Inflammatory macrophage (primary cell): ENCODE measurements at regions not wholly inside any gene's neighbourhood (a gene's known extent, or its start where the extent isn't known, plus 50 kb on each side); places are given as distances from the start of the nearest gene placed in this dataset.

Experiments used
- DNase-seq, 2 donors: peaks; one replicate each; pipeline ENCODE4 v3.0.0-alpha.2; 2020 to 2022

DNA sequence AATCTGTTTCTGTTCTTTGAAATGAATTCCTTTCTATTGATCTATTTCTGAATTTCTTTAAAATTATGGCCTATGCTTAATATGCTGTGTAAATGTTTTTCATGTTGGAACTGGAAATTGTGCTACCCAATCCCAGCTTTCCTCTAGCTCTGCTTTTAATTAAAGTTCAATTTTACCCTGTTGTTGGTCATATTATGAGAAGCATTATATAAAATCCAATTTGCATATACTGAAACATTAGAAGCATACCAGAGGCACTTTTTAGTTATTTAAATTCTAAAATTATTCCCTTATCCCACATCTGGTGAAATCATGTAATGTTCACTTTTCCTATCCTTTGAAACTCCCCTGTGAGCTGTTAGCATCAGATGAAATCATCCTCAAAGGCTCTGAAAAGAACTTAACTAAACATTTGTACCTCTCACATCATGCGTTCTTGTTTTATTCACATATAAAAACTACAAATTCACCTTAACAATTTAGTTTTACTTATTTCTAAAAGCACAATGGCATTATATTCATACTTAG lies 160.6 kb upstream of the COL21A1 start:
- DNase-seq = no peak

DNA sequence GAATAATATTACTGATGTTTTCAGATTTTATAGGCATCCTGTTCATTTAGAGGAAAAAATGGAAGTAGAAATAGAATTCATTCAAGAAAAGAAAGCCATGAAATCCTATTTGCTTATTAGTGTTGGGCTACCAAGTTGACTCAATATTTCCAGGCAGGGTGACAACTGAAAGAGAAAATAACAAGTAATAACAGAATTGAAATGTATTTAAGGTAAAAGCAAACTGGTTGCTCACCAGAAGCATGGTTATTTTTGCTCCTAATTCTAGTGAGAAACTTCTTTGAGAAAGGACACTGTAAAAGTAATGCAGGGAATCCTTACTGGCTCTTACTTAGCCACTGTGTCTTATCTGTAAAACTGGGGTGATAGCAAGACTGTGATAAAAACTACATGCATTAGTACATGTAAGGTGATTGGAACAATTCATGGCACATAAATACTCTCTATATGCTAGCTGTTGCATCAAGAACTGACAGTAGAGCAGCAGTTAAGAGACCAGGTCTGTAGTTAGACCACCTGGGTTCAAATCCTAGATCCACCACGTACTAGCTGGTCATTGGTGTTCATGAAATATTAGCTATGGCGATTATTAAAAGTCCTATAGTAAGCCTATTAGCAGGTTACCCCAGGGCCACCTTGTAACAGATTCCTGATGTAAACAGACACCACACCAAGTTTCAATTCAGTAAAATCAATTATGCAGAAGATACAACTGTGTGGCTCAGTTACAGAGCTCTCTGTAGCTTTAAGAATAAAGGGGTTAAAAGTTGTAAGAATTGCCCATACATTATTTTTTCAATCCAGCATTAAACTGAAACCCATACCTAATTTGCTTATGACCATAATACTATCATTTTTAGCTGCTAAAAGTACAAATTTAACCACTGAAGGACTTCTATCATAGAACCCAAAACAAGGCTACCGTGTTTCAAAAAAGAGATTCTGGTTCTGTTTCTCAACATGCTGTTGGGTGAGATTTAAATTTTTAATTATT lies 159.2 kb upstream of the COL21A1 start:
- no peak for DNase-seq

DNA sequence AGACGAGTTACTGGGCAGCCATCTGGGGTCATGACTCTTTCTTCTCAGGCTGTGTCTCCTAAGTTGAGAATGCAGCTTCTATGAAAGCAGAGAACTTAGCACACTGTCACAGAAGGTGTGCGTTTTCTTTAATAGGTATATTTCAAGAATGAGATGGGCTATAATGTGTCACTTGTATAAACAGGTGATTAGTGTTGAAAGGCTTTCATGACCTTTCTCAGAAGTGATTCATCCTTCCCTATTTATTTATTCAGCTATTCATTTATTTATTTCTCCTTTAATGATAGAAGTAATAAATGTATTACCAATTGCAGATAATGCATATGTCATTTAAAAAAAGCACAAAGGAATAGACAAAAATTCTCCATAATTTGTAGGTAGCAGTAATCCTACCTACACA lies 157.2 kb upstream of the COL21A1 start:
- DNase-seq = no peak

GRCh38 chr6:56403745-56404144 lies 156.4 kb upstream of the COL21A1 start:
- no peak for DNase-seq

DNA sequence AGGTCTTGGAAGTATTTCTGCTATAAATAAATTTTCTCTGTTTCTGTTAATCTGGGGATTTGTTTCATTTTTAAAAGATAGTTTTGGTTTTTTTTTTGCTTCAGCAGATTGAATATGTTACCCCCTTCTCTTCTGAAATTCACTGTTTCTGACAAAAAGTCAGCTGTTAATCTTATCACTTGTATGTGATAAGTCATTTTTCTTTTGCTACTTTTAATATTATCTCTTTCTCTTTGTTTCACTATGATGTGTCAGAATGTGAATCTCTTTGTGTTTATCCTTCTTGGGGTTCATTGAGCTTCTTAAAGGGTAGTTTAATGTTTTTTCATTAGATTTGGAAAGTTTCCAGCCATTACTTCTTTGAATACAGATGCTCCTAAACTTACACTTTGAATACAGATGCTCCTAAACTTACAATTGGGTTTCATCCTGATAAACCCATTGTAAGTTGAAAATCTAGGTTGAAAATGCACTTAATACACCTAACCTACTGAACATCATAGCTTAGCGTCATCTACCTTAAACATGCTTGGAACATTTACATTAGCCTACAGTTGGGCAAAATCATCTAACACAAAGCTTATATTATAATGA lies 154.2 kb upstream of the COL21A1 start:
- no peak for DNase-seq

DNA sequence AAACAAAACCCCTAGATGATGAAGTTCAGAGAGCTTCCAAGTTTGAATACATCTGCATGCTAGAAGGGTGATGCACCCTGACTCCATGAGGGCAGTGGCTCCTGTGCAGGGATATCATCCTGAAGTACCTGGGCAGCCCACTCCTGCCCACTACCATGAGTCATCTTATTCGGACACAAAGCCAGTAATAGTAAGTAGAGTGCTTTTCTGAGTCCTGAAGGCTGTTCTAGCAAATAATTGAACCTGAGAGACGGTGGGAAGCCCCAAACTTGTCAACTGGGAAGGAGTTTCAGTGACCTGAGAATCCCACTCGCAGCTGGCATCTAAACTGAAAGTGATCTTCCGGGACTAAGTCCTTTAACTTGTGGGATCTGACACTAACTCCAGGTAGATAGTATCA lies 152.9 kb upstream of the COL21A1 start:
- DNase-seq = no peak

- no peak for DNase-seq
Measured at GRCh38 chr6:56399672-56400263, 152.4 kb upstream of the COL21A1 start.

DNA sequence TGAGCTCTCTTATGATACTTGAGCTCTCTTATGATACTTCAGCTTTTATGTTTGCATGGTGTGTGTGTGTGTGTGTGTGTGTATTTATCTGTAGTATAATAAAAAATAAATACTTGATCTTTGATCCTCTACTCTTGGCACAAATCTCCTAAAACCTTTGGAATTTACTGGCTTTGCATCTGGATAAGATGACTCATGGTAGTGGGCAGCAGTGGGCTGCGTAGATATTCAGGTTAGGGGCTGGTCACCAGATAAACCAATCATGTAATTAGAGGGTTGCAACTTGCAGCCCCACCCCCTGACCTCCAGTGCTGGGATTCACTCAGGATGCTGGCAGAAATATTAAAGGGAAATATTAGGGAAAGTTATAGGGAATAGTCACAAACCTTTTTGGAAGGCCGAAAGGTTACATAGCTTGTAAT lies 151.9 kb upstream of the COL21A1 start:
- no peak for DNase-seq

GRCh38 chr6:56396435-56396834 lies 149.1 kb upstream of the COL21A1 start:
- no peak for DNase-seq

DNA sequence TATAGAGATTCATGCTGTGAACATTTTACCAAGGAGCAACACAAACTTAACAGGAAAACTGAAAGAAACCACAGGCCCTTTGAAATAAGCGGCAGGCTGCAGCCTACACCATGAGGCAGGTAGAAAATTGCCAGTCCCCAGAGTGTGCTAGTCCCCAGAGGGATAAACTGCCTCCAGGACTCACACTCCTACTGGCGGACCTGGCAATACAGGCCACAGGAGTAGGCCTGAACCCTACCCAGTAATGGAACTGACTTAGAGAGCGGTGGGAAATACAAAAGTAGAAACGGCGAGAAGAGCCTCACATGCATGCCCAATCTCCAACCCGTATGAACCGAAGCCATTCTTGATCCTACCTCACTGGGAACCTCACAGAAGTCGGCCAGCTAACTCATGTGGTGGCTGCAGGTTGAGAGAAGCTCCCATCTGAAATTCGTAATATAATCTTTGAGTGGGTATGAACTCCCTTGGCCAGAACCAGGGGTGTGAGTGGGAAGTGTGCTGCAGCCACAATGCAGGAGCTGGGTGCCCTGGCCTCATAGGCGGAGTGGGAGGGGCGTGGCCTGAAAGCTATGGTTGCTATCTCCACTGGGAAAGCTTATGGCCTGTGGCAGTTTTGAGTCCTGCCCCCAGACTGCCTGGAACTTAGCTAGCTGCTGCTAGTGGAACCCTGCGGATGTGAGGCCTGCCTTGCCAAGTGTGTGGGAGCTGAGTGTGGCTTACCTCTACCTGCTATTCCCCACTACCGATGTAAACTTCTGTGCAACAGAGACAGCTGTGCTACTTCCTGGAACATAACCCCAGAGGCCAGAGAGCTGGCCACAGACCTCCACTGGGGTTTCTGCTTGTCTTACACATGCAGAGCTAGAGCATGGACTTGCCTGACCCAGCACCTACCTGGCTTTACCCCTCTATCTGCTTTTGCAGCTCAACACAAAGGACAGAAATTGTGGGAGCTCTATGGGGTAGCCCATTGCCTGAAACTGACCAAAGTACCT lies 146.5 kb upstream of the COL21A1 start:
- no peak for DNase-seq

GRCh38 chr6:56388415-56388755 lies 141.0 kb upstream of the COL21A1 start:
- DNase-seq = no peak

- DNase-seq = no peak
Measured at GRCh38 chr6:56387621-56388414, 140.4 kb upstream of the COL21A1 start.

GRCh38 chr6:56386717-56387116 lies 139.3 kb upstream of the COL21A1 start:
- DNase-seq = no peak

GRCh38 chr6:56385981-56386593 lies 138.7 kb upstream of the COL21A1 start:
- DNase-seq = no peak

GRCh38 chr6:56383160-56383559 lies 135.8 kb upstream of the COL21A1 start:
- DNase-seq = no peak

GRCh38 chr6:56382416-56382940 lies 135.1 kb upstream of the COL21A1 start:
- no peak for DNase-seq

DNA sequence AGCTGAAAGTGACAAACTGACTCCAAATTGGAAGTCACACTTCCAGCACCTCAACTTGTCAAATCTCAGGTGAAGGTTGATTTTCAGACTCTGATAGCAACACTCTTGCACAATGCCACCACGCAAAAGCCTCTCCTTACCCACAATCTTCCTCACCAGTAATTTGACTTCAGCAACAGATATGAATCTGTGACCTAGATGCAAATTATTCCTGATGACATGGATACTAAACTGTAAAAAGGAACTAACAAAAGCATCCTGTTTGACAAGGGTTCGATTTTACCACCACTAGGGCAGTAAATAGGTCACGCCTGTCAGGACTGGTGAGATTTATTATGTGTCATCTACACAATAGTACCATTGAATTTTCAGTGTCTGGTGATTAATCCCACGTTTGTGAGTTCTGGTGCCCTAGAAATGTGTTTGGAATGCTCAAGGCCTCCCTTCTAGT lies 134.4 kb upstream of the COL21A1 start:
- DNase-seq = no peak

DNA sequence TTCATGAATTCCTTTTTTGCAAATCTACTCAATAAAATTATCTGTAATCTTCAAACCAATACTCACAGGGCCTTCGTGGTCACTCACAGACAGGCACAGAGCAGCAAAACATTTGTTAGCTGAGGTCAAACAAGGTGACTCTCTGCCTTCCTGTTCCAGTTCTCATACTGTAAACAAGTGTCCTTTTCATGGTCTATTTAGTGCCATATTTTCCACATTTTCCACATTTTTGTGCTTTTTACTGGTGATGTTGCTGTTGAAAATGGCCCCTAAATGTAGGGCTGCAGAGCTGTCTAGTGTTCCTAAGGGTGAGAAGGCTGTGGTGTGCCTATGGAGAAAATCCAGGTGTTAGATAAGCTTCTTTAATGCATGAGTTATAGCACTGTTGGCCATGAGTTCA lies 133.1 kb upstream of the COL21A1 start:
- DNase-seq = no peak

DNA sequence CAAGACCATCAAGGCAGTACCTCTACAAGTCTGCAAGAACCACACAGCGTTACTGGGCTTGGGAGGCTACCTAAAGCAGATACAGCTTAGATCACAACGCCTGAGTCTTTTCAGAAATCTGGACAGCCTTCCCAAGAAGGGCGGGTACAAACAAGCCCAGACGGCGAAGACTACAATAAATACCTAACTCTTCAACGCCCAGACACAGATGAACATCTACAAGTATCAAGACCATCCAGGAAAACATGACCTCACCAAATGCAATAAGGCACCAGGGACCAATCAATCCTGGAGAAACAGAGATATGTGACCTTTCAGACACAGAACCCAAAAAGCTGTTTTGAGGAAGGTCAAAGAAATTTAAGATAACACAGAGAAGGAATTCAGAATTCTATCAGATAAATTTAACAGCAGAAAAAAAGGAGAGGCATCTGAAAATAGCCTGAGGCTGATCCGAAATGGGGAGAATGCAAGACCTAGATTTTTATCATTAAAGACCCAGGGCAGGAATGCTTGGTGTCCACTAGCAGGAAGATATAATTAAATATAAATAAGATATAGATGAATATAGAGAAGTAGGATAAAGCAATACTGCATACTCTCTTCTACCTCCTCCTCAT lies 131.7 kb upstream of the COL21A1 start:
- no peak for DNase-seq

GRCh38 chr6:56378507-56378906 lies 131.1 kb upstream of the COL21A1 start:
- no peak for DNase-seq
